SW480 (cell line): ENCODE measurements at regions not wholly inside any gene's neighbourhood (a gene's known extent, or its start where the extent isn't known, plus 50 kb on each side); places are given as distances from the start of the nearest gene placed in this dataset.
"Not testable (repeated sequence)": the region's sequence is repeated elsewhere in the genome, so short reads cannot be mapped to it uniquely, and the experiment has no call there.

Experiments used
- DNase-seq: peaks from one replicate; pipeline ENCODE4 v3.0.0-alpha.2; 2016; ENCODE audit warnings: low spot score

DNA sequence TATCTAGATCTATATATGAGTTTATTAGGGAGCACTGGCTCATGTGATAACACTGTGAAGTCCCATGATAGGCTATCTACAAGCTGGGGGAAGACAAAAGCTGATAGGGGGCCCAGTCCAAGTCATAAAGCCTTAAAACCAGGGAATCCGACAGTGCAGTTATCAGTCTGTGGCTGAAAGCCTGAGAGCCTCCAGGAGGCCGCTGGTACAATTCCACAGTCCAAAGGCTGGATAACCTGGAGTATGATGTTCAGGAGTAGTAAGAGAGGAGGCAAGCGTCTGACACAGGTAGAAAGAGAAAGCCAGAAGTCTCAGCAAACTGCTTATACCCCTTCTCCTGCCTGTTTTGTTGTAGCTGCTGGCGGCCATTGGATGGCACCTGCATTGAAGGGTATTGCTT lies 177.6 kb upstream of the SPRY1 start:
- DNase-seq: no peak

DNA sequence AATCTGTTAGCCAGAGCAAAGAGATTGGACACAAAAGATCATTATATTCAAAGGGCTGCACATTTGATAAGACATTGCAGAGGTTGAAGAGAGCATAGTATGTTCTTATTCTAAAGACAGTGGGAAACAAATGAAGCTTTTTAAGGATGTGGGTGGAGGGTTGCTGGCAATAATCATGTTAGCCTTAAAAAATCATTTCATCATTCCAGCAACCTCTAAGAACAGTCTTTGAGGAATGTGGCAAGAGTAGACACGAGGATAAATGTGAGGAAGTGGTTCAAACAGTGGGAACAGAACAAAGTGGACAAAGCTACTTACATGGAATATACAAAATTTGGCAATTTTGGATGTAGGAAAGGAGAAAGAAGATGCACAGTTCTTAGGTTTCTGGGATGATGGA lies 167.3 kb upstream of the SPRY1 start:
- DNase-seq: no peak

DNA sequence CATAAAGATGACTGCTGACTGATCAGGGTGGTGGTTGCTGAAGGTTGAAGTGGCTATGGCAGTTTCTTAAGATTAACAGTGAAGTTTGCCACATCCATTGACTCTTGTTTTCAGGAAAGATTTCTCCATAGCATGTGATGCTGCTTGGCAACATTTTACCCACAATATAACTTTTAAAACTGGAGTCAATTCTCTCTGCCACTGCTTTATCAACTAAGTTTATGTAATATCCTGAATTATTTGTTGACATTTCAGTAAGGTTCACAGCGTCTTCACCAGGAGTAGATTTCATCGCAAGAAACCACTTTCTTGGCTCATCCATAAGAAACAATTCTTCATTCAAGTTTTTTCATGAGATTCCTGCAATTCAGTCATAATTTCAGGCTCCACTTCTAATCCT lies 166.5 kb upstream of the SPRY1 start:
- DNase-seq: no peak

DNA sequence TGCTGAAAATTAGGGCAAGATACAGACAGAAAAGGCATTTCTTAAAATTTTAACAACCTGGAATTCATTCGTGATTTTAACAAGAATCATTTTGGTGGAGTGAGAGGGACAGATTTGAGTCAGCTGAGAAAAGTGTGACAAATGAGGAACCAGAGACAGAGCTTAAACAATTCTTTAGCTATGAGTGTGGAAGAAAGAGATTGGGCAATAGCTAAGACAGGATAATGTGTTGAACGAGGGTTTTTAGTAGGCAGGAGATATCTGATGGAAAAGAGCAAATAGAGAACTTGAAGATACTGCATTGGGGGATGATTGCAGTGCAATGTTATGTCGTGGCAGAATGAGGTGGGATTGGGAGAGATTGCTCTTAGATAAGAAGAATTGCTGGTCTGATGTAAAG lies 164.2 kb upstream of the SPRY1 start:
- DNase-seq: no peak

DNA sequence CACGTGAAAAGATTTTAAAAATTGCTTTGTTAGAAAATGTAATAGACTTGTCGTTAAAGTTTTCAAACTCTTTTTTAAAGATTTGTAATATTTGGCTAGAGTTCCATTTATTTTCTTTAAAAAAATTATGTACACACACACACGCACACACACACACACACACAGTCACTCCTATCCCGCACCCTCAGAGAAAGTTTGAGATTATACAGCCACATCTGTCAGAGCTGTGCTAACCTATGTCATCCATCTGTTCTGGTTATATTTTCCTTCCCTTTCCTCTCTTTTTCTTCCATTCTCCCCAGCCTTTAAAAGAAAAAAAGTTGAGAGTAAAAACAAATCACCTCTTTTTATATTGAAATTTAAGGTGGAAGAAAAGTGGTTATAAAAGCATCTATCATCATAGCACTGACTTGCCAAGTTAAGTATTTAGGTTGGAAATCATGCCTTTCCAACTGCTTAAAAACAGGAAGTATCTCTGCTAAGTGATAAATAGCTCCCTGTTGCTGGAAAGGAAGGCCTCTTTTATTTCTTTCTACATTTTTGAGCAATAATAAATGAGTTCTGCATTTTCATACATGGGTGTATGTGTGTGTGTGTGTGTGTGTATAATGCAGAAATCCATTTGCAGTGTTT lies 163.3 kb upstream of the SPRY1 start:
- DNase-seq: no peak

DNA sequence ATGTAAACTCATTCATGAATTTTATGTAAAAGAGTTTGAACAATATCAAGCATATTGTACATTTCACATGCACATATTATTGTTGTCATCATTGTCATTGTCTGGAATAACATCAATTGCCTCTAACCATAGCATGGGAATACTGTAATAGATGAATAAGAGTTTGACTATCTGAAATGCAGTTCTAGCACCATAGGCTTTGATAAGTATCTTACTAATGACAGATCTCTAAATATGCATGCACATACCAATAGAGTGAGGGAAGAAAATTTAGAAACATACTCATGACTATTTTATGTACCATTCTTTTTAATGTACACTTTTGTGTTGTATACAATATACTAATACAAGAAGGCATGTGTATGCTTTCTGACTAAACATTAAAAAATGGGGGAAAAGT lies 161.6 kb upstream of the SPRY1 start:
- DNase-seq: no peak

DNA sequence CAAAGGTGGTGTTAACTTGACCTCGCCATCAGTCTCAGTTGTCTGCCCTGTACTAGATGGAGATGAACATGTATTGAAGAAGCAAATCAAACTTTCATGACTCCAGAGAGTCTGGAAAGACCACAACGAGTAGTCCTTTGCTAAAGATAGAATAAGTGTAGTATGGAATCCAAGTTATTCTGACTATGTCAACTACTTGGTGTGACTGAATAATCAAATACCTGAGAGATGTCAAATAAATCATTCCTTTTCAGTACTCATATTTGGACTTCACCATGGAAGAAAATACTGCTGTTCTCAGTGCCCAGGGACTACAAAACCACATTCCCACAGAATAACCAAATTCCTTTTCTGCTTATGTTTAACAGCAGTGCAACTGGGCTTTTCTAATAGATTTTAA lies 161.2 kb upstream of the SPRY1 start:
- no peak for DNase-seq

DNA sequence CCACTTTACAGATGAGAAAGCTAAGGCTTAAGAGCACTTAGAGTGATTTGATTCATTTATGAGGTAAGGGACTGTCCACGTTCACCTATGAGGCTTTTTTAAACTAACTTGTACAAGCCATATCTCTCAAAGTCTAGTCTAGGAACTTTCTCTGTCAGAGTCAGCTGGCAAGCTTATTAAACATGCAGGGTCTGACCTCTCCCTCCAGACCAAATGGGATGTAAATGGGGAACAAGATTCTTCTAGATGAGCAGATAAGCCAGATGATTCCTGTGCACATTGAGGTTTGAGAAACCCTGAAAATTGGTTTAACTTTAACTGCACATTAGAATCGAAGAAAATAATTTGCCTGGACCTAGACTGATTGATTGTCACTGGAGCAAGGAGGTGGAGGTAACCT lies 160.0 kb upstream of the SPRY1 start:
- DNase-seq: no peak

DNA sequence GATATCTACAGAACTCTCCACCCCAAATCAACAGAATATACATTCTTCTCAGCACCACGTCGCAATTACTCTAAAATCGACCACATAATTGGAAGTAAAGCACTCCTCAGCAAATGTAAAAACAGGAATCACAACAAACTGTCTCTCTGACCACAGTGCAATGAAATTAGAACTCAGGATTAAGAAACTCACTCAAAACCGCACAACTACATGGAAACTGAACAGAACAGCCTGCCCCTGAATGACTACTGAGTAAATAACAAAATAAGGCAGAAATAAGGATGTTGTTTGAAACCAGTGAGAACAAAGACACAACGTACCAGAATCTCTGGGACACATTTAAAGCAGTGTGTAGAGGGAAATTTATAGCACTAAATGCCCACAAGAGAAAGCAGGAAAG lies 156.3 kb upstream of the SPRY1 start:
- DNase-seq: not testable (repeated sequence)

DNA sequence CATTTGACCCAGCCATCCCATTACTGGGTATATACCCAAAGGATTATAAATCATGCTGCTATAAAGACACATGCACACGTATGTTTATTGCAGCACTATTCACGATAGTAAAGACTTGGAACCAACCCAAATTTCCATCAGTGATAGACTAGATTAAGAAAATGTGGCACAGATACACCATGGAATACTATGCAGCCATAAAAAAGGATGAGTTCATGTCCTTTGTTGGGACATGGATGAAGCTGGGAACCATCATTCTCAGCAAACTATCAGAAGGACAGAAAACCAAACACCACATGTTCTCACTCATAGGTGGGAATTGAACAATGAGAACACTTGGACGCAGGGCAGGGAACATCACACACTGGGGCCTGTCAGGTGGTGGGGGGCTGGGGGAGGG lies 153.4 kb upstream of the SPRY1 start:
- DNase-seq: not testable (repeated sequence)

DNA sequence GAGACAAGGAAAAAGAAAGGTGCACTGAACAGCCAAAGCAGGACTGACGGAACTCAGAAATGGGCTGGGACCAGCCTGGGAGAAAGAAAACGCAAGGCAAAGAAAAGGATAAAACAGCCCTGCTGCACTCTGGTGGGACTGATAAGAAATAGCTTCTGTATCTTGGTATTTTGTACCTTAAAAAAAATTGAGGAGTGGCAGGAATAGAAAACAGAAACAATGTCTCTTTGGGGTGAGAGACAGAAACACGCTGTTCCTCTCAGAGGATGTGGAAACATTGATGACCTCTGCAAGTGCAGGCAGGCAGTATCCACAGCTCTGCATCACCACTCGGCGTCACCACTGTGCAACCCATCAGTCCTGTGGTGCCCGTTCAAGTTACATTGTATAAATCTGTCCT lies 152.5 kb upstream of the SPRY1 start:
- DNase-seq: no peak

DNA sequence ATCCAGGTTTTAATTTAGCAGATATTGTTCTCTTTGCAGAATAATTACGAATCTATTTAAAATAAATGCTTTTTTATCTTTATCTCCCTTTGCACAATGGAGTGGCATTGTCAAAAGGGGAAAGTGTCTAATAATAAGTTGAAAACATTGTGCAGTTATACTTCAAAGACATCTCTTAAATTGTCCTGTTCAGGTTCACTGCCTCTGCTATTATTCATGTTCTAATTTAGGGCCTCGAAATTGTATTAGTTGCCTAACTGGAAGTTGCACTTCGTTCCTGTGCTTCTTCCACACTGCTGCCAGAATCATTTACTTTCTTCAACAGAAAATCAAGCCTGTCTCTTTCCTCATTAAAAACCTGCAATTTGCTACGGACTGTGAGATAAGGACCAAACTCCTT lies 150.5 kb upstream of the SPRY1 start:
- no peak for DNase-seq

DNA sequence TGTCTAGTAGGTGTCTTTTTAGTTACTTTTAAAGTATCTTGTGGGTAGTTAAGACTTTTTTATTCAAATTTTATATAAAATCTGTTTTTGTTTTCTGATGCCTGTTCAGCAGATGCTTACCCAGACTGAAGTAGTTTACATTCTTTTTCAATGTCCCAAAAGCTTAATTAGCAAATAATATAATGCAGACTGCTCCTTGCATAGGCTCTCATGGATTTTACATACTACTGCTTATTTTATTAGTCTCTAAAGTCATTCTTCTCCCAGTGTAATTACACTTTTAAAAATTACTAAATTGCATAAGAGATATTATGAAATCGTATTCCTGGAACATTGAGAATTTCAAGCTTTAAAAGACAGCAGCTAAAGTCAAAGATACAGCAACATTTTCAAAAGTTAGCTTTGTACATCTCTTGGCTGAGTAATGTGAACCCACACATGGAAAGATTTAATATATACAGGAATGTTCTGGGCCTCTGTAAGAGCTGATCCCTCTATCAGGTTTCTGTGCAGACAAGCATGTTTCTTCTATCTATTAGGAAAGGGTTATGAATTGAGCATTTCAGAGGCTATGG lies 148.4 kb upstream of the SPRY1 start:
- no peak for DNase-seq

DNA sequence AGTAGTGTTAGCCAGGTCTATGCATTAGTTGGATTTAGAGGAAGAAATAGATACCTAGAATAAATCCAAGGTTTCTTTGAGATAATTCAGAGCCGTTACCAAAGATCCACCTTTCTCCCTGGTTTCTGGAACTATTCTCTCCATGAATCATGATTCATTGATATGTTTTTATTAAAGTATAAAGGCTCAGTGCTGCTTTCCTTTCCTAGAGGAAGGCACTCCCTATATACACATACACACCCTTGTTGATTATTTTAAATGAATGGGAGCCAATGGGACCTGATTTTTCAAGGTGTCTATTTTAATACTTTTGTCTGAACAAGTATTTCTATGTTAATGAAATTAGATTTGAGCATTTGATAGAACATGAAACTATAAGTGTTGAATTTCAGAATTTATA lies 146.8 kb upstream of the SPRY1 start:
- no peak for DNase-seq

DNA sequence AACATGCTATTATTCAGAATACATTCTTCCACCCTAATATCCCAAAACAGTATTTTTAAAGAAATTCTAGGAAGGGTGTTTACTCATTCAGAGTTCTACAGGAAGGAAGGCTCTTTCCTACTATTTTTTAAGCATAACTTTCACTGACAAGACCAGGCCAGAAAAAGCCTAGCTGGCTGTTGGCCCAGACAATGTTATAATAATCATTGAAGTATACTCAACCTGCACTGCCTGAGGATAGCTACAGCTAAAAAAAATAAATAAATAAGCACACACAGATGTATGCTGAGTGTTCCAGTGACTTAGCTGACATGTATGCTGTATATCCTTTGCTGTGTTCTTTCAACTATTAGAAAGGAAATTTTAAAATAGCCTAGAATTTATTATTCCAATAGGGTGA lies 145.8 kb upstream of the SPRY1 start:
- no peak for DNase-seq

DNA sequence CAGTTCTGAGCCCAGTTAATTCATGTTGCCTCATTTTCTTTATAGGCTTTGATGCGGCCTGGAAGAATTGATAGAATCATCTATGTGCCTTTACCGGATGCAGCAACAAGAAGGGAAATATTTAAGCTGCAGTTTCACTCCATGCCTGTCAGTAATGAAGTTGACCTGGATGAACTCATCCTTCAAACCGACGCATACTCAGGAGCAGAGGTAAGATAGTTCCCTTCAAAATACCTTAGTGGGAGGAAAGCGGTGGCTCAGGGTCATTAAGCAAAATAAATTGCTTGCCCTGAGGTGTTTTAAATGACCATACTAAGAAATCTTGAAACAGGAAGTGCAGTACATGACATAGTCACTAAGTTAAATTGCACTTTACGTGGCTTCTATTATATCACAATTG lies 140.6 kb upstream of the SPRY1 start:
- no peak for DNase-seq

DNA sequence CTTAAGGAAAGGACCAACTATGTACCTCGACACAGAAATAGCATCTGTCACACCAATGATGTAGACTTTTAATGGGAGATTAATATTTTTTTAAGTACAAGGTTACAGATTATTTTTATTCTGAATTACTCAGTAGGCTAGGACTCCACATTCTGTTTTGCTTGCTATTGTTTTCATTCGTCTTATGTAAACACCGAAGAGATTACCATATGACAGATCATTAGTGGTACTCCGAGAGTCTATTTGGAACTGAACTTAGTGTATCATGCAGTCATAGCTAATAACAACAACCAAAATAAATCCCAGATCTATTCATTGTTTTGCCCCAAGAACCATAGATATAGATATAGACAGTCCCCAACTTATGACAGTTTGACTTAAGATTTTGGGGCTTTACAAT lies 139.7 kb upstream of the SPRY1 start:
- DNase-seq: no peak

DNA sequence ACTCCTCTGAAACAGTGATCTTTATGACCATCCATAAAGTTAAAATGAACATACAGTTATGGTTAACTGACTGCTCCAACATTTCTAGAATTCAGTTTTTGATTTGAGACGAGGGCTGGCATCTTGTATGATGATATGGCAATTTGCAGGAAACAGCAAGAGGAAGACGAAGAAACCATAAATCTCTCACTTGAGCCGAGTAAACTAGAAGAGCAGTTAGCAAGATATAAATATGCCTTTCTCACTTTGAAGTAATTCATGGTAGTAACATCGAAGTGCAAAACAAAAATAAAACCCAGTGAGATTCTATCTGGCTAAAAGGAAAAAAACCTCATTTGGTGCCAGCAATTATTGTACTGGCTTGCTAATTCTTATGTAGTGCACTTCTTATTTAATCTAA lies 139.0 kb upstream of the SPRY1 start:
- DNase-seq: no peak

DNA sequence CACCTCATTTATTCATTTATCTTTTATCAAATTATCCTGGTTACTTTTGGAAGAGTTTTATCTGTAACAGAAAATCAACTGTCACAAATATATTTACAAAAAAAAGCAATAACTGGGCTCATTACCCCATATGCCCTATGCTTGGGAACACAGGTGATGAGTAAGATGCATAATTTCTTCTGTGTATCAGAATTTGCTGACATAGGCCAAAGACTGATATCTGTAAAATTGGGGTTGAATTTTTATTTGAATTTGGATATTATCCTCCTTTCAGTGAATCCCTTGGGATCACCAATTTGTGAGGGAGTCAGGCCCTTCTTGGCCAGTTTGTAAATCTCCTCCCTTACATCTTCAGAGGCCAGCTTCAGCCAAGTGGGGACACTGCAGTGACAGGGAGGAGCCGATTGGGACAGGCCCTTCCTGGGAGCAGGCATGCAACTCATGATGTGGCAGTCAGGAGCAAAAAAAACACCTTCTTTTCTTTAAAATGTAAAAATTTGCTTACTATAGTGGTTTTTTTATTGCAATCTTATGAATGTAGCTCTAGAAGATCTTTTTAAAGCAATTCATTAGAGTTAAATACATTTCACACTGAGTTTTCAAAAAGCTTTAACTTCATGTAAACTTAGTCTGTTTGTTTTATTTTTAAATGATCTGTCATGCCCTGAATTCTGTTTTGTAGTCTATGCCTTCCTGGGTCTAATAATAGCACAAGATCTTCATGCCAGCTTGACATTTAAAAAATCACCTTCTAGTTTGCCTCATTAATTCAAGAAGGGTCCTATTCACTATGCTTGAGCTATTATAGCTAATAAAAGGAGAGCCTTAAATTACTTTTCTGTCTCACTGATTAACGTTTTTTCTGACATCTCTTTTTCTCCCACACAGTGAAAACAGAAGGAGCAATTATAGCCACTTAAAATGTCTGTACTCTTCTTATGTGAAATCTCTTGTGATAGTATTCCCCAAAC lies 136.6 kb upstream of the SPRY1 start:
- DNase-seq: no peak

DNA sequence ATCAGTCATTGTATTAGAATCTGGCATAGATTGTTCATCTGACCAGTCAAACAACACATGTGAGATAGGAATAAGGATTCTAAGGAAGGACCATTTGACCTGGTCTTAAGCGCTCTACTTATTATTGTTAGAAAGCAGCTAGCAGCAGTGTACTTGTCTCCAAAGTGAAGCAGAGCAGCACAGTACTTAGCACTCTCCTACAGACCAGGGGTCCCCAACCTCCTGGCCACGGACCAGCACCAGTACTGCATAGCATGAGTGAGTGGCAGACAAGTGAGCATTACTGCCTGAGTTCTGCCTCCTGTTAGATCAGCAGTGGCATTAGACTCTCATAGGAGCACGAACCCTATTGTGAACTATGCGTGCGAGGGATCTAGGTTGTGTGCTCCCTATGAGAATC lies 135.9 kb upstream of the SPRY1 start:
- no peak for DNase-seq

DNA sequence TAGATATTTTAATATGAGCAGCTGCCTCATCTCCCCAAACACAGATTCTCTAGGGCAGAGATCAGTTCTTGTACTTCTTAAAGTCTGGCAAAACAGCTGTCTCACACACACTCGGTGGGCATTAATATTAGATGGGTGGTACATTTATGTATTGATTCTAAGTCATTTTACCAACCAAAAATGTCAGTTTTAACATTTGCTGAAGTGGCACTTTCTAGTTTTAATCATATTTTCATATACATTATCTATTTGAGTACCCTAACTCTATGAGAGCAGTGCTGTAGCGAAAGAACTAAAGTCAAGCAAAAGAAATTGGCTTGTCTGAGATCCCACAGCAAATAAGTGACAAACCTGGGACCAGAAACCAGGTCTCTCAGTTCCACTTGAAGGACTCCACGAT lies 134.5 kb upstream of the SPRY1 start:
- no peak for DNase-seq

DNA sequence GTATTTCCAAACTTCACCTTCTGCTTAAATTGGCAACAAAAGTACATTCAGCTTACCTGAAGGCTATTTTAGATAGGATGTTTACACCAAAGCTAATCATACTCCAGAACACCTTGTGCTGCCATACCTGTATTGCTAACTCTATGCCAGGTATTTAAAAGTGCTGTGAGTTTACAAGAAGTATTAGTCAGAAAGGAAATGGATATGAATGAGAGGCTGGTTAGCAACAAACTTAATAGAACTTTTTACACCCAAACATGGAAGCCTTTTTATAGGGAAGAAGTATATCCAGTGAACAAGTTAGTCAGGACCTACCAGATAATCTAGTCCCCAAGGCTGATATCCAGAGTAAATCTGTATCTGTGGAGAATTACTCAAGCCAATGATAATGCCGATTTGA lies 131.2 kb upstream of the SPRY1 start:
- no peak for DNase-seq

DNA sequence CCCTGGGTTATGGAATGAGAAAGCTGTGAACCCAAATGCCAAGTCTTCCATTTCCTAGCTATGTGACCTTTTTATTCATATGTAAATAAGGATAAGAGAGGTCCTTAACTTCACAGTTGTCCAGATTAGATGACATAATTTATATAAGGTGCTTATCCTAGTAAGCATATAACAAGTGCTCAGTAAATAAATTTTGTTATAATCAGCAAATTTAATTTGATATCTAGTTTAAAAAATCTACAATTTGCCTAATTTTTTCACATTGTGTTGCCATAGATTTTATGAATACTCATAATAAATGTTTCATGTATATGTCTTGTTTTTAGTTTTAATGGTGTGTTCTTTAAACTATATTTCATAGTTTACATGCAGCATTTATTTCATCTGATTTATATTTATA lies 130.4 kb upstream of the SPRY1 start:
- DNase-seq: no peak
